Mammary epithelial cell (primary cell): ENCODE measurements at regions not wholly inside any gene's neighbourhood (a gene's known extent, or its start where the extent isn't known, plus 50 kb on each side); places are given as distances from the start of the nearest gene placed in this dataset.

ENCODE experiments used
- EZH2 ChIP-seq: IDR thresholded peaks from 2 replicates; pipeline ENCODE4 v1.6.1; 2012; ENCODE audit warnings: low read length, inconsistent platforms, borderline replicate concordance
- TF ChIP-seq, protein P1 (sequence below), 2 donors: IDR thresholded peaks in 1 of 2; conservative IDR thresholded peaks in 1 of 2; 2 replicates each; pipeline ENCODE4 v1.5.1; 2011 to 2012; ENCODE audit warnings: inconsistent platforms in 2 of 2, low read length in 2 of 2, mild to moderate bottlenecking in 2 of 2, control low read depth in 1 of 2, low read depth in 1 of 2; ENCODE audit not compliant: insufficient read depth in 1 of 2; ENCODE audit errors: extremely low read depth in 1 of 2

GRCh38 chr2:167572883-167573619 lies 674.3 kb downstream of the STK39 start:
- TF ChIP-seq, protein P1, sequence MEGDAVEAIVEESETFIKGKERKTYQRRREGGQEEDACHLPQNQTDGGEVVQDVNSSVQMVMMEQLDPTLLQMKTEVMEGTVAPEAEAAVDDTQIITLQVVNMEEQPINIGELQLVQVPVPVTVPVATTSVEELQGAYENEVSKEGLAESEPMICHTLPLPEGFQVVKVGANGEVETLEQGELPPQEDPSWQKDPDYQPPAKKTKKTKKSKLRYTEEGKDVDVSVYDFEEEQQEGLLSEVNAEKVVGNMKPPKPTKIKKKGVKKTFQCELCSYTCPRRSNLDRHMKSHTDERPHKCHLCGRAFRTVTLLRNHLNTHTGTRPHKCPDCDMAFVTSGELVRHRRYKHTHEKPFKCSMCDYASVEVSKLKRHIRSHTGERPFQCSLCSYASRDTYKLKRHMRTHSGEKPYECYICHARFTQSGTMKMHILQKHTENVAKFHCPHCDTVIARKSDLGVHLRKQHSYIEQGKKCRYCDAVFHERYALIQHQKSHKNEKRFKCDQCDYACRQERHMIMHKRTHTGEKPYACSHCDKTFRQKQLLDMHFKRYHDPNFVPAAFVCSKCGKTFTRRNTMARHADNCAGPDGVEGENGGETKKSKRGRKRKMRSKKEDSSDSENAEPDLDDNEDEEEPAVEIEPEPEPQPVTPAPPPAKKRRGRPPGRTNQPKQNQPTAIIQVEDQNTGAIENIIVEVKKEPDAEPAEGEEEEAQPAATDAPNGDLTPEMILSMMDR (conservative IDR thresholded peaks at IDR 0.05 in 1 of 2, IDR thresholded peaks at IDR 0.05 in 1 of 2; ENCODE audit: extremely low read depth in 1 of 2, insufficient read depth in 1 of 2, low read depth in 1 of 2, low read length in 2 of 2): no peak
- TF ChIP-seq EZH2: no peak
